PC-9 (cell line): ENCODE measurements at regions not wholly inside any gene's neighbourhood (a gene's known extent, or its start where the extent isn't known, plus 50 kb on each side); places are given as distances from the start of the nearest gene placed in this dataset.

Experiments
- CTCF ChIP-seq: fragments of 200-600 bp; sonication (generic); conservative IDR thresholded peaks from 2 replicates; pipeline ENCODE4 v1.6.1; 2017; ENCODE audit warnings: mixed run types, antibody characterized with exemption, mild to moderate bottlenecking, moderate library complexity
- EZH2 ChIP-seq: fragments of 200-600 bp; sonication (generic); IDR thresholded peaks from 2 replicates; pipeline ENCODE4 v1.8.0; 2017; ENCODE audit warnings: antibody characterized with exemption, low read depth

- TF ChIP-seq CTCF (no peak), EZH2 (no peak)
These were observed 271.6 kb upstream of the NUDT12 start for GRCh38 chr5:103834216-103834615.
